ENCODE measurements at regions not wholly inside any gene's neighbourhood (a gene's known extent, or its start where the extent isn't known, plus 50 kb on each side); places are given as distances from the start of the nearest gene placed in this dataset.

DNA sequence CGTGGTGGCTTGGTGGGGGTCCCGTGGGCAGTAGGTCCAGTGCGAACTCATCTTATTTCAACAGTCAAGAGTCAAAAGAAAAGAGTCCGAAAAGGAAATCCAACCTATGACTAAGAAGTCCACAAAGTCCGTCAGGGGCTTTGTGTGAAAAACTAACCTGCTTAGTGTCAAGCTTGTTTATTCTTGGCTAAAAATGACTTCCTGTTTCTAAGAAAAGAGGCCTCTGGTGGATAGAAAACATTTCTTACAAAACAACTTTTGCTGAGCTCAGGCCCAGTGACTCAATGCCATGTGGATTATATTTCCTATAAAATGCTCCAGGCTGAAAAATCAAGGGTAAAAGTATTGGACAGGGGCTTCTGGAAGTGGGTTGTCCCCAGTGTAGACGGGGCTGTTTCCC lies 105.9 kb downstream of the GADD45G start (continued):
- TF ChIP-seq JUNB (IDR thresholded peaks at IDR 0.05; ENCODE audit: unreplicated experiment) (no peak), CREB1 (CRISPR knock-in tag; IDR thresholded peaks at IDR 0.05; ENCODE audit: low read depth) (no peak), STAT1 (IDR thresholded peaks at IDR 0.05; ENCODE audit: unreplicated experiment) (no peak), REST (IDR thresholded peaks at IDR 0.05; ENCODE audit: unreplicated experiment) (no peak)
- TF ChIP-seq, protein P1, sequence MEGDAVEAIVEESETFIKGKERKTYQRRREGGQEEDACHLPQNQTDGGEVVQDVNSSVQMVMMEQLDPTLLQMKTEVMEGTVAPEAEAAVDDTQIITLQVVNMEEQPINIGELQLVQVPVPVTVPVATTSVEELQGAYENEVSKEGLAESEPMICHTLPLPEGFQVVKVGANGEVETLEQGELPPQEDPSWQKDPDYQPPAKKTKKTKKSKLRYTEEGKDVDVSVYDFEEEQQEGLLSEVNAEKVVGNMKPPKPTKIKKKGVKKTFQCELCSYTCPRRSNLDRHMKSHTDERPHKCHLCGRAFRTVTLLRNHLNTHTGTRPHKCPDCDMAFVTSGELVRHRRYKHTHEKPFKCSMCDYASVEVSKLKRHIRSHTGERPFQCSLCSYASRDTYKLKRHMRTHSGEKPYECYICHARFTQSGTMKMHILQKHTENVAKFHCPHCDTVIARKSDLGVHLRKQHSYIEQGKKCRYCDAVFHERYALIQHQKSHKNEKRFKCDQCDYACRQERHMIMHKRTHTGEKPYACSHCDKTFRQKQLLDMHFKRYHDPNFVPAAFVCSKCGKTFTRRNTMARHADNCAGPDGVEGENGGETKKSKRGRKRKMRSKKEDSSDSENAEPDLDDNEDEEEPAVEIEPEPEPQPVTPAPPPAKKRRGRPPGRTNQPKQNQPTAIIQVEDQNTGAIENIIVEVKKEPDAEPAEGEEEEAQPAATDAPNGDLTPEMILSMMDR (conservative IDR thresholded peaks at IDR 0.05; ENCODE audit: low read depth in 2 of 2), result no peak

GRCh38 chr9:89711866-89712265 lies 107.1 kb downstream of the GADD45G start:
- no peak overlapping the region for H3K4me2 ChIP-seq
- H3K36me3 Mint-ChIP-seq (ENCODE audit: low read depth), result no peaks in the 10 kb centered on the region; the same call in 2 of the 3 replicates
- H3K27me3 ChIP-seq (ENCODE audit: insufficient read depth), result no peaks in the 10 kb centered on the region
- H3K4me1 ChIP-seq (ENCODE audit: insufficient read depth), result no peaks in the 10 kb centered on the region
- no peaks in the 10 kb centered on the region for H3K9me3 Mint-ChIP-seq
- H3K79me2 ChIP-seq (replicated peaks; ENCODE audit: insufficient read depth), result no peaks in the 10 kb centered on the region
- H3K4me1 Mint-ChIP-seq, result peaks cover 2% of the 10 kb centered on the region; the same call in 1 of the 3 replicates
- H3K4me3 Mint-ChIP-seq, result no peak overlapping the region
- H4K20me1 ChIP-seq (replicated peaks; ENCODE audit: insufficient read depth), result no peaks in the 10 kb centered on the region
- 0 out of 2 replicates have a peak, but pooled peaks cover 3% of the 10 kb centered on the region for H3K9me2 ChIP-seq (ENCODE audit: insufficient read depth)
- H3K27ac Mint-ChIP-seq, result no peak overlapping the region
- no peak overlapping the region for H3K27ac ChIP-seq (ENCODE audit: low read depth)
- H3K4me3 ChIP-seq, result no peak overlapping the region
- no peaks in the 10 kb centered on the region for H3K36me3 ChIP-seq (ENCODE audit: insufficient read depth)
- ATAC-seq, result no peak
- H3F3A ChIP-seq (replicated peaks; ENCODE audit: low read depth), result no peaks in the 10 kb centered on the region
- H2AFZ ChIP-seq, result no peak overlapping the region
- DNase-seq (ENCODE audit: low spot score), result no peak
- peaks cover 1% of the 10 kb centered on the region for H3K27me3 Mint-ChIP-seq (ENCODE audit: insufficient read depth, low read depth, poor library complexity)
- TF ChIP-seq CREB1 (CRISPR knock-in tag; IDR thresholded peaks at IDR 0.05; ENCODE audit: low read depth) (no peak), JUNB (IDR thresholded peaks at IDR 0.05; ENCODE audit: unreplicated experiment) (no peak), ZNF331 (CRISPR knock-in tag; IDR thresholded peaks at IDR 0.05; ENCODE audit: low read depth) (no peak), ZNF114 (CRISPR knock-in tag; IDR thresholded peaks at IDR 0.05) (no peak), NANOG (IDR thresholded peaks at IDR 0.05; ENCODE audit: borderline replicate concordance) (no peak), ETS1 (IDR thresholded peaks at IDR 0.05) (no peak)
- TF ChIP-seq, protein P2, sequence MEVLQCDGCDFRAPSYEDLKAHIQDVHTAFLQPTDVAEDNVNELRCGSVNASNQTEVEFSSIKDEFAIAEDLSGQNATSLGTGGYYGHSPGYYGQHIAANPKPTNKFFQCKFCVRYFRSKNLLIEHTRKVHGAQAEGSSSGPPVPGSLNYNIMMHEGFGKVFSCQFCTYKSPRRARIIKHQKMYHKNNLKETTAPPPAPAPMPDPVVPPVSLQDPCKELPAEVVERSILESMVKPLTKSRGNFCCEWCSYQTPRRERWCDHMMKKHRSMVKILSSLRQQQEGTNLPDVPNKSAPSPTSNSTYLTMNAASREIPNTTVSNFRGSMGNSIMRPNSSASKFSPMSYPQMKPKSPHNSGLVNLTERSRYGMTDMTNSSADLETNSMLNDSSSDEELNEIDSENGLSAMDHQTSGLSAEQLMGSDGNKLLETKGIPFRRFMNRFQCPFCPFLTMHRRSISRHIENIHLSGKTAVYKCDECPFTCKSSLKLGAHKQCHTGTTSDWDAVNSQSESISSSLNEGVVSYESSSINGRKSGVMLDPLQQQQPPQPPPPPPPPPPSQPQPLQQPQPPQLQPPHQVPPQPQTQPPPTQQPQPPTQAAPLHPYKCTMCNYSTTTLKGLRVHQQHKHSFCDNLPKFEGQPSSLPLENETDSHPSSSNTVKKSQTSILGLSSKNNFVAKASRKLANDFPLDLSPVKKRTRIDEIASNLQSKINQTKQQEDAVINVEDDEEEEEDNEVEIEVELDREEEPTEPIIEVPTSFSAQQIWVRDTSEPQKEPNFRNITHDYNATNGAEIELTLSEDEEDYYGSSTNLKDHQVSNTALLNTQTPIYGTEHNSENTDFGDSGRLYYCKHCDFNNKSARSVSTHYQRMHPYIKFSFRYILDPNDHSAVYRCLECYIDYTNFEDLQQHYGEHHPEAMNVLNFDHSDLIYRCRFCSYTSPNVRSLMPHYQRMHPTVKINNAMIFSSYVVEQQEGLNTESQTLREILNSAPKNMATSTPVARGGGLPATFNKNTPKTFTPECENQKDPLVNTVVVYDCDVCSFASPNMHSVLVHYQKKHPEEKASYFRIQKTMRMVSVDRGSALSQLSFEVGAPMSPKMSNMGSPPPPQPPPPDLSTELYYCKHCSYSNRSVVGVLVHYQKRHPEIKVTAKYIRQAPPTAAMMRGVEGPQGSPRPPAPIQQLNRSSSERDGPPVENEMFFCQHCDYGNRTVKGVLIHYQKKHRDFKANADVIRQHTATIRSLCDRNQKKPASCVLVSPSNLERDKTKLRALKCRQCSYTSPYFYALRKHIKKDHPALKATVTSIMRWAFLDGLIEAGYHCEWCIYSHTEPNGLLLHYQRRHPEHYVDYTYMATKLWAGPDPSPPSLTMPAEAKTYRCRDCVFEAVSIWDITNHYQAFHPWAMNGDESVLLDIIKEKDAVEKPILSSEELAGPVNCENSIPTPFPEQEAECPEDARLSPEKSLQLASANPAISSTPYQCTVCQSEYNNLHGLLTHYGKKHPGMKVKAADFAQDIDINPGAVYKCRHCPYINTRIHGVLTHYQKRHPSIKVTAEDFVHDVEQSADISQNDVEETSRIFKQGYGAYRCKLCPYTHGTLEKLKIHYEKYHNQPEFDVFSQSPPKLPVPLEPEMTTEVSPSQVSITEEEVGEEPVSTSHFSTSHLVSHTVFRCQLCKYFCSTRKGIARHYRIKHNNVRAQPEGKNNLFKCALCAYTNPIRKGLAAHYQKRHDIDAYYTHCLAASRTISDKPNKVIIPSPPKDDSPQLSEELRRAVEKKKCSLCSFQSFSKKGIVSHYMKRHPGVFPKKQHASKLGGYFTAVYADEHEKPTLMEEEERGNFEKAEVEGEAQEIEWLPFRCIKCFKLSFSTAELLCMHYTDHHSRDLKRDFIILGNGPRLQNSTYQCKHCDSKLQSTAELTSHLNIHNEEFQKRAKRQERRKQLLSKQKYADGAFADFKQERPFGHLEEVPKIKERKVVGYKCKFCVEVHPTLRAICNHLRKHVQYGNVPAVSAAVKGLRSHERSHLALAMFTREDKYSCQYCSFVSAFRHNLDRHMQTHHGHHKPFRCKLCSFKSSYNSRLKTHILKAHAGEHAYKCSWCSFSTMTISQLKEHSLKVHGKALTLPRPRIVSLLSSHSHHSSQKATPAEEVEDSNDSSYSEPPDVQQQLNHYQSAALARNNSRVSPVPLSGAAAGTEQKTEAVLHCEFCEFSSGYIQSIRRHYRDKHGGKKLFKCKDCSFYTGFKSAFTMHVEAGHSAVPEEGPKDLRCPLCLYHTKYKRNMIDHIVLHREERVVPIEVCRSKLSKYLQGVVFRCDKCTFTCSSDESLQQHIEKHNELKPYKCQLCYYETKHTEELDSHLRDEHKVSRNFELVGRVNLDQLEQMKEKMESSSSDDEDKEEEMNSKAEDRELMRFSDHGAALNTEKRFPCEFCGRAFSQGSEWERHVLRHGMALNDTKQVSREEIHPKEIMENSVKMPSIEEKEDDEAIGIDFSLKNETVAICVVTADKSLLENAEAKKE (CRISPR knock-in tag; IDR thresholded peaks at IDR 0.05), result no peak
- TF ChIP-seq, protein P1 (conservative IDR thresholded peaks at IDR 0.05; ENCODE audit: low read depth in 2 of 2), result no peak

Data from GM23338 (cell line).